ENCODE measurements at regions not wholly inside any gene's neighbourhood (a gene's known extent, or its start where the extent isn't known, plus 50 kb on each side); places are given as distances from the start of the nearest gene placed in this dataset.

DNA sequence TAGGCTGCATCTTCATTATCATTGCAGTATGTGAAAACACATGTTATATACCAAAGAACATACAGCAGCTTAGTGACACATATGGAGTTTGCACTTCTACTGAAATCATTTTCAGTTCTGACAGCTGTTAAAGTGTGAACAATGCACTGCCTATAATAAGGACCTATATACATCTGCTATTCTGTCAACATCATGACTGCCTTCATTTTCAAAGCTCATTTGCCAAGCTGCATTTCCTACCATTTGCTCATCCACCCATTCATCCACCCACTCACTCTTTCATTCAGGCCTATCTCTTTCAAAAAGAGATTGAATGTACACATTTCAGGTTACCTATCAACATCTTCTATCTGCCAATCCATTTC lies 81.7 kb upstream of the STK17B start:
- no peaks in the 10 kb centered on the region for H3K4me1 ChIP-seq (ENCODE audit: control insufficient read depth in 2 of 3, insufficient read depth in 2 of 3, low read depth in 1 of 3, low read length in 3 of 3)
- no peak for DNase-seq
- TF ChIP-seq, protein P1, sequence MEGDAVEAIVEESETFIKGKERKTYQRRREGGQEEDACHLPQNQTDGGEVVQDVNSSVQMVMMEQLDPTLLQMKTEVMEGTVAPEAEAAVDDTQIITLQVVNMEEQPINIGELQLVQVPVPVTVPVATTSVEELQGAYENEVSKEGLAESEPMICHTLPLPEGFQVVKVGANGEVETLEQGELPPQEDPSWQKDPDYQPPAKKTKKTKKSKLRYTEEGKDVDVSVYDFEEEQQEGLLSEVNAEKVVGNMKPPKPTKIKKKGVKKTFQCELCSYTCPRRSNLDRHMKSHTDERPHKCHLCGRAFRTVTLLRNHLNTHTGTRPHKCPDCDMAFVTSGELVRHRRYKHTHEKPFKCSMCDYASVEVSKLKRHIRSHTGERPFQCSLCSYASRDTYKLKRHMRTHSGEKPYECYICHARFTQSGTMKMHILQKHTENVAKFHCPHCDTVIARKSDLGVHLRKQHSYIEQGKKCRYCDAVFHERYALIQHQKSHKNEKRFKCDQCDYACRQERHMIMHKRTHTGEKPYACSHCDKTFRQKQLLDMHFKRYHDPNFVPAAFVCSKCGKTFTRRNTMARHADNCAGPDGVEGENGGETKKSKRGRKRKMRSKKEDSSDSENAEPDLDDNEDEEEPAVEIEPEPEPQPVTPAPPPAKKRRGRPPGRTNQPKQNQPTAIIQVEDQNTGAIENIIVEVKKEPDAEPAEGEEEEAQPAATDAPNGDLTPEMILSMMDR (IDR thresholded peaks at IDR 0.05; ENCODE audit: borderline replicate concordance, extremely low read depth, insufficient read depth) = no peak
- intact Hi-C loops (cut with DNase I) = no loop called here
- H3K4me3 ChIP-seq (ENCODE audit: low read length in 3 of 3) = no peak overlapping the region
- H3K27me3 ChIP-seq (ENCODE audit: control insufficient read depth, insufficient read depth, low read length) = no peaks in the 10 kb centered on the region
- no peak overlapping the region for H3K9ac ChIP-seq (ENCODE audit: low read length in 3 of 3)
- H3K27ac ChIP-seq (ENCODE audit: low read depth in 2 of 2, low read length in 2 of 2) = no peak overlapping the region
- H3K36me3 ChIP-seq (ENCODE audit: control insufficient read depth in 2 of 3, insufficient read depth in 3 of 3, low read length in 3 of 3) = no peaks in the 10 kb centered on the region
- FAIRE-seq = no peak
- no peaks in the 10 kb centered on the region for H3K9me3 ChIP-seq (ENCODE audit: control insufficient read depth in 2 of 3, insufficient read depth in 1 of 3, low read length in 3 of 3)

DNA sequence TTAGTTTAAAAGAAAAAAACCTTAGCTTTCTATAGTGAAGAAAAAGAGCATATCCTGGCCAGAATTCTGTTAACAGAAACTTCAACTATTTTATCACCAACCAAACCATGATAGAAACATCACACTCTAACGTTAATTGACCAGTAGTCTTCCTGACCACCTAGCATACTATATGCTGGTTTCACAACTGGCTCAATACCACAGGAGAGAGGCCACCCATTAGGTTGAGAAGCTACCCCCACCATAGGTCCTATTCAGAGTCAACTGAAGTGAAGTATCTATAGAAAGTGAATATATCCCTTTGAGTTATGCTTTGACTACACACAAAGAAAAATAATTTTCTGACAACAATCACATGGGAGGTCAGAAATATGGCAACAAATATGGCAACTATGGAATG lies 85.2 kb upstream of the STK17B start:
- intact Hi-C loops (cut with DNase I) = no loop called here
- TF ChIP-seq, protein P1 (IDR thresholded peaks at IDR 0.05; ENCODE audit: borderline replicate concordance, extremely low read depth, insufficient read depth) = no peak
- no peaks in the 10 kb centered on the region for H3K27me3 ChIP-seq (ENCODE audit: control insufficient read depth, insufficient read depth, low read length)
- FAIRE-seq (no peak), DNase-seq (no peak)
- H3K9me3 ChIP-seq (ENCODE audit: control insufficient read depth in 2 of 3, insufficient read depth in 1 of 3, low read length in 3 of 3) = no peaks in the 10 kb centered on the region
- H3K9ac ChIP-seq (ENCODE audit: low read length in 3 of 3) = no peak overlapping the region
- no peaks in the 10 kb centered on the region for H3K4me1 ChIP-seq (ENCODE audit: control insufficient read depth in 2 of 3, insufficient read depth in 2 of 3, low read depth in 1 of 3, low read length in 3 of 3)
- no peaks in the 10 kb centered on the region for H3K36me3 ChIP-seq (ENCODE audit: control insufficient read depth in 2 of 3, insufficient read depth in 3 of 3, low read length in 3 of 3)
- H3K4me3 ChIP-seq (ENCODE audit: low read length in 3 of 3) = no peak overlapping the region
- no peak overlapping the region for H3K27ac ChIP-seq (ENCODE audit: low read depth in 2 of 2, low read length in 2 of 2)

DNA sequence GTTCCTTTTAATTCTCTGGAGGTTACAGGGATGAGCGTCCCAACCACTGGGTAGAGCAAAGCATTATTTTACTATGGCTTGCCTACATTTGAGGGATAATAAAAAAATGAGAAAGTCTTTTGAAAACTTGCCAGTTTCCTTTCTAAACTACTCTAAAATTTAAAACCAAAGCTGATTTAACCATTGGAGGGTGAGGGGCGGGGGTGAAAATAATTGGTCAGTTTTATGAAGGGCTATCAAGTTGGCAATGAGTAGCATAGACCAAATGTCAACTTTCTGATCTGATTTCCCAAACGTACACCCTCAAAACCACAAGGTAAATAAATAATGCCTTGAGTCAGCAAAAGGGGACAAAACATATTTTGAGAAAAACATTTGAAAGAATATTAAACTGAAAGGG lies 85.7 kb upstream of the STK17B start:
- FAIRE-seq (no peak), DNase-seq (no peak)
- Histone ChIP-seq H3K4me1 (ENCODE audit: control insufficient read depth in 2 of 3, insufficient read depth in 2 of 3, low read depth in 1 of 3, low read length in 3 of 3) (no peaks in the 10 kb centered on the region), H3K9ac (ENCODE audit: low read length in 3 of 3) (no peak overlapping the region), H3K9me3 (ENCODE audit: control insufficient read depth in 2 of 3, insufficient read depth in 1 of 3, low read length in 3 of 3) (no peaks in the 10 kb centered on the region), H3K27me3 (ENCODE audit: control insufficient read depth, insufficient read depth, low read length) (no peaks in the 10 kb centered on the region), H3K27ac (ENCODE audit: low read depth in 2 of 2, low read length in 2 of 2) (no peak overlapping the region), H3K4me3 (ENCODE audit: low read length in 3 of 3) (no peak overlapping the region), H3K36me3 (ENCODE audit: control insufficient read depth in 2 of 3, insufficient read depth in 3 of 3, low read length in 3 of 3) (no peaks in the 10 kb centered on the region)
- TF ChIP-seq, protein P1 (IDR thresholded peaks at IDR 0.05; ENCODE audit: borderline replicate concordance, extremely low read depth, insufficient read depth) = no peak
- intact Hi-C loops (cut with DNase I) = no loop called here

DNA sequence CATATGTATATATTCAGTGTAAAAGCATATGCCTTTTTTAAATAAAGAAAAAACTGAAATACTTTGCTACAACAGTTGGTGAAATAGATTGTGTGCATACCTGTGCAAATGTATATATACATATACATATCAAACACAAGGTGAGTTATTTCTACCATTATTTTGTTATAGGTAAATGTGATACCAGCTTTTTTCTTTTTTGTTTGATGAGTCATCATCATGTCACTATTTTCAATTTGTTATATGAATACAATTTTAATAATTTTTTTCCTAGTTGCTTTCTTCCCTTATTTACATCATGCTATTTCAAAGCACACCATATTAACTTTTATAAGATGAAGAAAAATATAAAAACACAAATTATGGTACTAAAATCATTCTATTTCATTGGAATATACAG lies 87.0 kb upstream of the STK17B start:
- FAIRE-seq = peak; percentile 19

More for the DNA sequence above, 87.0 kb upstream of the STK17B start:
- no peaks in the 10 kb centered on the region for H3K9me3 ChIP-seq (ENCODE audit: control insufficient read depth in 2 of 3, insufficient read depth in 1 of 3, low read length in 3 of 3)
- DNase-seq = no peak
- H3K27ac ChIP-seq (ENCODE audit: low read depth in 2 of 2, low read length in 2 of 2) = no peak overlapping the region
- no peak overlapping the region for H3K4me3 ChIP-seq (ENCODE audit: low read length in 3 of 3)
- TF ChIP-seq, protein P1 (IDR thresholded peaks at IDR 0.05; ENCODE audit: borderline replicate concordance, extremely low read depth, insufficient read depth) = no peak
- no peaks in the 10 kb centered on the region for H3K27me3 ChIP-seq (ENCODE audit: control insufficient read depth, insufficient read depth, low read length)
- no peaks in the 10 kb centered on the region for H3K4me1 ChIP-seq (ENCODE audit: control insufficient read depth in 2 of 3, insufficient read depth in 2 of 3, low read depth in 1 of 3, low read length in 3 of 3)
- no peaks in the 10 kb centered on the region for H3K36me3 ChIP-seq (ENCODE audit: control insufficient read depth in 2 of 3, insufficient read depth in 3 of 3, low read length in 3 of 3)
- intact Hi-C loops (cut with DNase I) = no loop called here
- no peak overlapping the region for H3K9ac ChIP-seq (ENCODE audit: low read length in 3 of 3)
